GM23338 (cell line): ENCODE measurements at regions not wholly inside any gene's neighbourhood (a gene's known extent, or its start where the extent isn't known, plus 50 kb on each side); places are given as distances from the start of the nearest gene placed in this dataset.

ENCODE experiments used
- ATAC-seq: fragments of 200-7000 bp; cut with Tn5 transposase; 3 replicates; pipeline ENCODE4 v1.9.1; 2020
- DNase-seq: peaks from one replicate; pipeline ENCODE4 v3.0.0-alpha.2; 2015; ENCODE audit warnings: low spot score
- H2AFZ ChIP-seq: fragments of 200-600 bp; sonication (generic); 2 replicates; pipeline ENCODE4 v1.8.0; 2016; ENCODE audit warnings: antibody characterized with exemption, mild to moderate bottlenecking, moderate library complexity
- H3F3A ChIP-seq: fragments of 200-600 bp; sonication (generic); replicated peaks from 2 replicates; pipeline ENCODE4 v1.8.0; 2017; ENCODE audit warnings: antibody characterized with exemption, mixed run types, low read depth
- H3K27ac ChIP-seq: fragments of 200-600 bp; sonication (generic); 2 replicates; pipeline ENCODE4 v1.6.1; 2016; ENCODE audit warnings: low read depth
- H3K27me3 ChIP-seq: fragments of 200-600 bp; sonication (generic); 2 replicates; pipeline ENCODE4 v1.8.0; 2016; ENCODE audit warnings: mild to moderate bottlenecking, mixed run types, moderate library complexity; ENCODE audit not compliant: insufficient read depth
- H3K36me3 ChIP-seq: fragments of 200-600 bp; sonication (generic); 2 replicates; pipeline ENCODE4 v1.8.0; 2016; ENCODE audit warnings: mild to moderate bottlenecking; ENCODE audit not compliant: insufficient read depth
- H3K4me1 ChIP-seq: fragments of 200-600 bp; sonication (generic); 2 replicates; pipeline ENCODE4 v1.8.0; 2016; ENCODE audit warnings: mild to moderate bottlenecking, moderate library complexity; ENCODE audit not compliant: insufficient read depth
- H3K4me2 ChIP-seq: fragments of 200-600 bp; sonication (generic); 2 replicates; pipeline ENCODE4 v1.7.1; 2017; ENCODE audit warnings: mixed run types
- H3K4me3 ChIP-seq: fragments of 200-600 bp; sonication (generic); 2 replicates; pipeline ENCODE4 v1.6.1; 2016; ENCODE audit warnings: mixed run types
- H3K79me2 ChIP-seq: fragments of 200-600 bp; sonication (generic); replicated peaks from 2 replicates; pipeline ENCODE4 v1.8.0; 2017; ENCODE audit warnings: mild to moderate bottlenecking; ENCODE audit not compliant: insufficient read depth
- H3K9me2 ChIP-seq: fragments of 200-600 bp; sonication (generic); 2 replicates; pipeline ENCODE4 v1.8.0; 2017; ENCODE audit not compliant: insufficient read depth
- H4K20me1 ChIP-seq: fragments of 200-600 bp; sonication (generic); replicated peaks from 2 replicates; pipeline ENCODE4 v1.8.0; 2017; ENCODE audit warnings: mild to moderate bottlenecking; ENCODE audit not compliant: insufficient read depth
- H3K27ac Mint-ChIP-seq: 2 replicates; pipeline ENCODE4 v1.8.0; 2020; ENCODE audit warnings: inconsistent platforms, mild to moderate bottlenecking, moderate library complexity, mixed read lengths
- H3K27me3 Mint-ChIP-seq: 3 replicates; pipeline ENCODE4 v1.8.0; 2022; ENCODE audit warnings: low read depth, mild to moderate bottlenecking, moderate library complexity, mixed read lengths, inconsistent platforms; ENCODE audit not compliant: insufficient read depth, poor library complexity
- H3K36me3 Mint-ChIP-seq: 3 replicates; pipeline ENCODE4 v1.8.0; 2021; ENCODE audit warnings: low read depth, mild to moderate bottlenecking, inconsistent platforms, moderate library complexity, mixed read lengths
- H3K4me1 Mint-ChIP-seq: 3 replicates; pipeline ENCODE4 v1.8.0; 2020; ENCODE audit warnings: mild to moderate bottlenecking, inconsistent platforms, mixed read lengths
- H3K4me3 Mint-ChIP-seq: 3 replicates; pipeline ENCODE4 v1.8.0; 2021; ENCODE audit warnings: moderate library complexity, mild to moderate bottlenecking, inconsistent platforms, mixed read lengths
- H3K9me3 Mint-ChIP-seq: 3 replicates; pipeline ENCODE4 v1.8.0; 2020; ENCODE audit warnings: moderate library complexity, mild to moderate bottlenecking, inconsistent platforms, mixed read lengths
- ETS1 ChIP-seq: IDR thresholded peaks from 2 replicates; pipeline ENCODE4 v1.6.1; 2016; ENCODE audit warnings: antibody characterized with exemption
- EZH2phosphoT487 ChIP-seq: fragments of 200-600 bp; sonication (generic); IDR thresholded peaks from one replicate; pipeline ENCODE4 v1.8.1; 2018; ENCODE audit warnings: antibody characterized with exemption; ENCODE audit not compliant: unreplicated experiment
- JUNB ChIP-seq: IDR thresholded peaks from one replicate; pipeline ENCODE4 v1.6.1; 2016; ENCODE audit warnings: antibody characterized with exemption; ENCODE audit not compliant: unreplicated experiment
- NANOG ChIP-seq: IDR thresholded peaks from 2 replicates; pipeline ENCODE4 v1.6.1; 2016; ENCODE audit warnings: antibody characterized with exemption, borderline replicate concordance
- POLR2AphosphoS5 ChIP-seq: IDR thresholded peaks from 2 replicates; pipeline ENCODE4 v1.6.1; 2016; ENCODE audit warnings: antibody characterized with exemption, low read depth
- STAT1 ChIP-seq: IDR thresholded peaks from one replicate; pipeline ENCODE4 v1.6.1; 2016; ENCODE audit warnings: antibody characterized with exemption; ENCODE audit not compliant: unreplicated experiment
- ZNF114 ChIP-seq: fragments of 250-450 bp; sonication (Bioruptor Pico); IDR thresholded peaks from 2 replicates; pipeline ENCODE4 v1.5.0; 2020; ENCODE audit warnings: mild to moderate bottlenecking, moderate library complexity
- ZNF331 ChIP-seq: fragments of 250-450 bp; sonication (Bioruptor Pico); IDR thresholded peaks from 2 replicates; pipeline ENCODE4 v1.5.0; 2020; ENCODE audit warnings: low read depth, mild to moderate bottlenecking, moderate library complexity
- TF ChIP-seq, protein P1 (sequence below), 2 experiments: fragments of 200-600 bp in 1 of 2; sonication (generic) in 1 of 2; conservative IDR thresholded peaks; 2 replicates each; pipeline versions ENCODE4 v1.5.1 to v1.6.1; 2016 to 2017; ENCODE audit warnings: antibody characterized with exemption in 2 of 2, low read depth in 2 of 2, mild to moderate bottlenecking in 2 of 2, moderate library complexity in 1 of 2
- TF ChIP-seq, protein P2 (sequence below): IDR thresholded peaks from one replicate; pipeline ENCODE4 v1.6.1; 2018; ENCODE audit warnings: antibody characterized with exemption; ENCODE audit not compliant: unreplicated experiment

DNA sequence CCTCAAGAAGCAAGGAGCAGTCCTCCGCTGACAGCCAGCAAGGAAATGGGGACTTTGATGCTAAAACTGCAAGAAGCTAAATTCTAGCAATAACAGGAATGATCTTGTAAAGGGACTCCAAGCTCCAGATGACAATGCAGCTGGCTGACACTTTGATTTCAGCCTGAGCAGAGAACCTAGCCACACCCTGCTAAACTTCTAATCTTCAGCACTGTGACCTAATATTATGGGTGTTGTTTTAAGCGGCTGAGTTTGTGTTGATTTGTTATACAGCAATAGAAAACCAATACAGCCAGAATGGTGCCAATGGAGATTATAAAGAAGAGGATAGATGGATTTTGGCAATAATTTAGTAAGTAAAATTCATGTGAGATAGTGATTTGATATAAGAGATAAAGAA, 196.7 kb upstream of the SPHKAP start:
- Histone ChIP-seq H3K9me2 (no peaks in the 10 kb centered on the region), H3K27me3 (no peaks in the 10 kb centered on the region), H3K4me1 (no peaks in the 10 kb centered on the region), H2AFZ (no peak overlapping the region), H4K20me1 (no peaks in the 10 kb centered on the region), H3K27ac (no peak overlapping the region), H3F3A (no peaks in the 10 kb centered on the region), H3K4me3 (no peak overlapping the region), H3K4me2 (no peak overlapping the region), H3K79me2 (no peaks in the 10 kb centered on the region), H3K36me3 (no peaks in the 10 kb centered on the region)
- Mint-ChIP-seq H3K36me3 (no peaks in the 10 kb centered on the region), H3K4me3 (no peak overlapping the region), H3K27me3 (peaks cover 1% of the 10 kb centered on the region), H3K4me1 (no peaks in the 10 kb centered on the region; the same call in 2 of the 3 replicates), H3K27ac (no peak overlapping the region), H3K9me3 (no peaks in the 10 kb centered on the region)
- ATAC-seq, result no peak
- TF ChIP-seq STAT1 (no peak), ETS1 (no peak), ZNF331 (CRISPR knock-in tag) (no peak), JUNB (no peak), ZNF114 (no peak), EZH2phosphoT487 (no peak)
- DNase-seq, result no peak

DNA sequence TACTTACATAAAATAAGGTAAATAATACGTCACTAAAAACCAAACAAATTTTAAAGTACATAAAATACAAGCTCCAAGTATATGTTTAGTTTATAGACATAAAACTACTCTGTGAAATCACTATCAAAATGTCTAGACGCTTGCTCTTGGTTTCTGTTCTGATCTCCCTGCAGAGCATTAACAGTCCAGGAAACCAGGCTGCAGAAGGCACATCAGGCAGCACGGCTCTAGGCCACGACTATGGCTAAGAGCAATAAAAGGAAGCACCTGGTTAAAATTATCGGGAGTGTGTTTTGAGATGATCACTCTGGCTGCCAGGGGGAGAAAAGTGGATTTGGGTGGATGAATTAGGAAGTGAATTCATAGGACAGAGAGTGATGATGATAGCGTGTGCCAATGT, 196.0 kb upstream of the SPHKAP start:
- H3K79me2 ChIP-seq, result no peaks in the 10 kb centered on the region
- no peak overlapping the region for H3K4me2 ChIP-seq
- H3K36me3 ChIP-seq, result no peaks in the 10 kb centered on the region
- Mint-ChIP-seq H3K4me1 (no peaks in the 10 kb centered on the region; the same call in 2 of the 3 replicates), H3K36me3 (no peaks in the 10 kb centered on the region), H3K9me3 (no peaks in the 10 kb centered on the region), H3K27me3 (peaks cover 1% of the 10 kb centered on the region), H3K4me3 (no peak overlapping the region), H3K27ac (no peak overlapping the region)
- H4K20me1 ChIP-seq, result no peaks in the 10 kb centered on the region
- H3F3A ChIP-seq, result no peaks in the 10 kb centered on the region
- H2AFZ ChIP-seq, result no peak overlapping the region
- no peak overlapping the region for H3K4me3 ChIP-seq
- peaks cover 1% of the 10 kb centered on the region; the same call in 1 of the 2 replicates for H3K9me2 ChIP-seq
- no peak for ATAC-seq
- no peaks in the 10 kb centered on the region for H3K4me1 ChIP-seq
- H3K27me3 ChIP-seq, result no peaks in the 10 kb centered on the region
- no peak for DNase-seq
- H3K27ac ChIP-seq, result no peak overlapping the region
- no peak for TF ChIP-seq NANOG
- no peak for TF ChIP-seq JUNB
- TF ChIP-seq EZH2phosphoT487, result no peak
- no peak for TF ChIP-seq POLR2AphosphoS5
- TF ChIP-seq, protein P1, sequence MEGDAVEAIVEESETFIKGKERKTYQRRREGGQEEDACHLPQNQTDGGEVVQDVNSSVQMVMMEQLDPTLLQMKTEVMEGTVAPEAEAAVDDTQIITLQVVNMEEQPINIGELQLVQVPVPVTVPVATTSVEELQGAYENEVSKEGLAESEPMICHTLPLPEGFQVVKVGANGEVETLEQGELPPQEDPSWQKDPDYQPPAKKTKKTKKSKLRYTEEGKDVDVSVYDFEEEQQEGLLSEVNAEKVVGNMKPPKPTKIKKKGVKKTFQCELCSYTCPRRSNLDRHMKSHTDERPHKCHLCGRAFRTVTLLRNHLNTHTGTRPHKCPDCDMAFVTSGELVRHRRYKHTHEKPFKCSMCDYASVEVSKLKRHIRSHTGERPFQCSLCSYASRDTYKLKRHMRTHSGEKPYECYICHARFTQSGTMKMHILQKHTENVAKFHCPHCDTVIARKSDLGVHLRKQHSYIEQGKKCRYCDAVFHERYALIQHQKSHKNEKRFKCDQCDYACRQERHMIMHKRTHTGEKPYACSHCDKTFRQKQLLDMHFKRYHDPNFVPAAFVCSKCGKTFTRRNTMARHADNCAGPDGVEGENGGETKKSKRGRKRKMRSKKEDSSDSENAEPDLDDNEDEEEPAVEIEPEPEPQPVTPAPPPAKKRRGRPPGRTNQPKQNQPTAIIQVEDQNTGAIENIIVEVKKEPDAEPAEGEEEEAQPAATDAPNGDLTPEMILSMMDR (conservative IDR thresholded peaks at IDR 0.05; ENCODE audit: low read depth in 2 of 2), result no peak
- TF ChIP-seq, protein P2, sequence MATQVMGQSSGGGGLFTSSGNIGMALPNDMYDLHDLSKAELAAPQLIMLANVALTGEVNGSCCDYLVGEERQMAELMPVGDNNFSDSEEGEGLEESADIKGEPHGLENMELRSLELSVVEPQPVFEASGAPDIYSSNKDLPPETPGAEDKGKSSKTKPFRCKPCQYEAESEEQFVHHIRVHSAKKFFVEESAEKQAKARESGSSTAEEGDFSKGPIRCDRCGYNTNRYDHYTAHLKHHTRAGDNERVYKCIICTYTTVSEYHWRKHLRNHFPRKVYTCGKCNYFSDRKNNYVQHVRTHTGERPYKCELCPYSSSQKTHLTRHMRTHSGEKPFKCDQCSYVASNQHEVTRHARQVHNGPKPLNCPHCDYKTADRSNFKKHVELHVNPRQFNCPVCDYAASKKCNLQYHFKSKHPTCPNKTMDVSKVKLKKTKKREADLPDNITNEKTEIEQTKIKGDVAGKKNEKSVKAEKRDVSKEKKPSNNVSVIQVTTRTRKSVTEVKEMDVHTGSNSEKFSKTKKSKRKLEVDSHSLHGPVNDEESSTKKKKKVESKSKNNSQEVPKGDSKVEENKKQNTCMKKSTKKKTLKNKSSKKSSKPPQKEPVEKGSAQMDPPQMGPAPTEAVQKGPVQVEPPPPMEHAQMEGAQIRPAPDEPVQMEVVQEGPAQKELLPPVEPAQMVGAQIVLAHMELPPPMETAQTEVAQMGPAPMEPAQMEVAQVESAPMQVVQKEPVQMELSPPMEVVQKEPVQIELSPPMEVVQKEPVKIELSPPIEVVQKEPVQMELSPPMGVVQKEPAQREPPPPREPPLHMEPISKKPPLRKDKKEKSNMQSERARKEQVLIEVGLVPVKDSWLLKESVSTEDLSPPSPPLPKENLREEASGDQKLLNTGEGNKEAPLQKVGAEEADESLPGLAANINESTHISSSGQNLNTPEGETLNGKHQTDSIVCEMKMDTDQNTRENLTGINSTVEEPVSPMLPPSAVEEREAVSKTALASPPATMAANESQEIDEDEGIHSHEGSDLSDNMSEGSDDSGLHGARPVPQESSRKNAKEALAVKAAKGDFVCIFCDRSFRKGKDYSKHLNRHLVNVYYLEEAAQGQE, result no peak
- no peak for TF ChIP-seq STAT1
- TF ChIP-seq ZNF331 (CRISPR knock-in tag), result no peak
- no peak for TF ChIP-seq ETS1
